HG02642 (cell line): ENCODE measurements at regions not wholly inside any gene's neighbourhood (a gene's known extent, or its start where the extent isn't known, plus 50 kb on each side); places are given as distances from the start of the nearest gene placed in this dataset.

Experiments used
- ATAC-seq: cut with Tn5 transposase; IDR thresholded peaks from one replicate; pipeline ENCODE4 v1.9.1; 2021; ENCODE audit warnings: mild to moderate bottlenecking; ENCODE audit not compliant: unreplicated experiment, poor library complexity

DNA sequence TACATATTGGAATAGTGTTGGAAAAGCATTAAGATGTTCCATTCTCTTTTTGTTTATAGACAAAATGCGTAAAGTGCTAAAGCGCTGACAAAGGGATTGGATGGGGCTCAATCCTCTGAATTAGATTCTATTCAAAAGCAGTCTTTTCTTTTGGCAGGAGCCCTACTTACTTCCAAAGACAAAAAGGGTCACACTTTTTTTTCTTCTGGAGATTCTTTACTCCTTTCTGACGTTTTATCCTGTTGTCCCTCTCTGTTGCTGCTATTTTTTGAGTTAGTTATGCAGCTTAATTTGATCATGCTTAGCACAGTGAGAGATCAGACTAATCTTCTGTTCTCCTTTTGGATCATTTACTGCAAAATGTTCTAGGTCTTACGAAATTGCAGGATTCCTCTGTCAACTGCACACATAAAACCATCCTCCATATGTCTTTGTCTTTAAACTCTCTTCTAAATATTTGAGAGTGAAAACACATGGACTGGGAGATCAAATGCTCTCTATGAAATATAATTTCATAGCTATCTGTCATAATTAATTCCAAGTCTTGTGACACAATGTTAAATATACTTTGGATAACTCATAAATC is 656.4 kb upstream of the ADGRL2 start:
- ATAC-seq = no peak

DNA sequence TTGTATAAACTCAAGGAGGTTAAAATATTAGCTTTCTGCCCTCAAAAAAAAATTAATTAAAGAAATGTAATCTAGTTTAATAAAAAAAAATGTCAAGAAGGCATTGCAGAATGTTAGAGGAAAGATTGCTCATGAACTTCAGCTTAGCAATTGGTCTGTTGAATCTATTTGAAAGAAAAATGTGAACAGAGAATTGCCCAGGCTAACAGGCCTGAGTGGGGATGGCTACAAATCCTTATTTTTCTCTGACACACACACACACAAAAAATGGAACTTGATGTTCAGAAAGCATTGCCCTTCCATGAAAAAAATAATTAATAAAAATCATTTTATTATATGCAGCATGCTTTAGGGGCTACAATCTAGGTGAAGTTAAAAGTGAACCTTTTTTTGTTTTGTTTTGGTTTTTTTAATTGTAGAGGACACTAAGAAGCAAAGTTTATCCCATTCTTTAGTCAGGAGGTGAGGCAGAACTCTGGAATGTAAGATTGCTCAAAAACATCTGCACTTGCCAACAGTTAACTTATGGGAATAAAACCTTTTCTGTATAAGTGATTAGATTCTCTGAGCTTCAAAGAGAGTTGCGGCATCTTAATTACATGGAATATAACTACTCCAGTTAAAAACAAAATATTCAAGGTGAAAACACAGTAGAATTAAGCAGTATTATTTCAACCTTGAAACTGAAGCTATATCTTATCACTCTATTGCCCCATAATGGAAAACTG is 658.5 kb upstream of the ADGRL2 start:
- no peak for ATAC-seq

DNA sequence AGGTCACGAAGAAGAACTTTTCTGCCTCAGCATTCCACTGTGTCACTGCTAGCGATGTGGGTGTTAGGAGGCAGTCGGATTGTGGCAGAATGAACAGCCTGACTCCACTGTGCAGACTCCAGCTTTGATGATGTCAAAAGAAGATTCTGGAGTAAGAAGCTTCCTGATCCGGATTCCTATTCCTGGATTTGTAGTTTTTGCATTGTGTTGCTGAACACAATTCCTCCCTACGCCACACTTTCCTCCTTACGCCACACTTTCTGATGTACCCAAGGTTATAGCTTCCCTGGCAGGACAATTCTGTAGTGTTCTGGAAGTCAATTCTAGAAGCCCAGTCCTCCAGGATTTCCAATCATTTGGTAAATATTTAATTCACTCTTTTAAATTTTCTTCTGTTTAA is 665.2 kb upstream of the ADGRL2 start:
- no peak for ATAC-seq

DNA sequence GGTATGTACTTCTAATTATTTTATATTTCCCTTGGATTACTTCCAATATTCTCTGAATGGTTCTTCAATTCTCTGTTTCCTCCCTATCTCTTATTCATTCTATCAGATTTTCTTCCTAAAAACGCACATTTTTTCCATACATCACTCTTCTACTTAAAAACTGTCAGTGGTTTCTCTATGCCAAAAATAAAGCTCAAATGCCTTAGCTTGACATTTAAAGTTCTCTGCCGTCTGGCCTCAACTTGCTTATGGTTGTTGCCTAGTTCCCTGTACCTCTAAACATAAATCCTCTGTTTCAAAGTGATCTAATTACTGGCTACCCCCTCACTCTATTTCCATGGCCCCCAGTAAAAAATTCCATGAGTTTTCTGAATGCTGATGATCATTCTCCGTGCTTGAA is 671.0 kb upstream of the ADGRL2 start:
- ATAC-seq = no peak

DNA sequence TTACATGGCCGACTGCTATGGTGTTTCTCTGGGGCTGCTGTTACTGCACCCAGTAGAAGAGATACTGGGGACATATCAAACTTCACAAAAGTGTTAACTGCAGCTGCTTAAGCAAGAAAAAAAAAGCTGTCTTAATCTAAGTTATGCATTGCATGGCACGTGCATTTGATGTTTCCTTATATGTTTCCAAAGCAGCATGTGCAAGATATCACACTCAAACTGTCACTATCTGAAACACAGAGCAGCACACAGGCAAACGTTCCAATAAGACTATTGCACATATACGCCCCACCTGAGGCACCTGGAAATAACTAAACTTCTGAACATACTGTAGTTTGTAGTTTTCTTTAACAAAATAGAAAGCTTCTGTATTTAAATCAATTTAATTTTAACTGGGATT is 671.4 kb upstream of the ADGRL2 start:
- ATAC-seq = no peak

DNA sequence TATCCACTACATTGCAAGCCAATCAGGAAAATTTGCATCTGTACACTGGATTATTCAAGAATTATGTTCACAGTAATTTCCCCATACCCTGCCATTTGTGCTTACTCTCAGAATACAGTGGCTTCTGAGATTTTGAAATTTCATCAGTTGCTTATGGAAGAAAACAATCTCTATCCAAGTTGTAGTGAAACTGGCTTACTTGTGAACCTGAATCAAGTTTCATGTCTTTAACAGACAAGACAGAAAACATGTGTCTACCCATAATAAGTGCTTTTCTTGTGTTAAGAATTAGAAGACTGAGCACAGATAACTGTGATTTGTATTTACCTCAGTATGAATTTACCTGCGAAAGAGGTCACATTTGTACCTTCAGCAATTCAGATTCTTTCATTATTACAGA is 672.7 kb upstream of the ADGRL2 start:
- ATAC-seq = no peak

DNA sequence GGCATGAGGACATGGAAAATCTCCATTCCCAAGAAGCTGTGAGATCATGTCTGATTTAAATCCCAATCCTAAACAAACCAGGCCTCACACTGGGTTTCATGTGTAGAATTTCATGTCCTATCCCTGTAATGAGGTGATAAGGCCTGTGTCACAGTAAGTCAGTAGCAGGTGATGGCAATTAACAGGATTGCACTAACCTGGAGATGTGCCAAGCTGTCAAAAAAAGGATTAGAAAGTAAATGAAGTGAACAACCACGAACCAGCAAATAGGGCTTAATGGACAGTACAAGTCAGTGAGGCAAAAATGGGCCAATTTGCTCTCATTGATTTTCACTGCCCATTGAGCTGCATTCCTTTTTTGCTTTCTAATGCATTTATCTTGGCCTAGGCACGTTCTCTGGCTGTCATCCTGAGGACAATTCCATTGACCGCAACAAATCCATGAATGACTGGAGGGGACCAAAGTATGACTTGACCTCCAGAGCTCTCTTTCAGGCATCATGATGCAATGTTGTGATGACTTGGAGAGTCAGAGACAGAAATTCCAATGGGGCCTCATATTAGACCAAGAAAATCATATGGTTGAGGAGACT is 673.6 kb upstream of the ADGRL2 start:
- no peak for ATAC-seq

DNA sequence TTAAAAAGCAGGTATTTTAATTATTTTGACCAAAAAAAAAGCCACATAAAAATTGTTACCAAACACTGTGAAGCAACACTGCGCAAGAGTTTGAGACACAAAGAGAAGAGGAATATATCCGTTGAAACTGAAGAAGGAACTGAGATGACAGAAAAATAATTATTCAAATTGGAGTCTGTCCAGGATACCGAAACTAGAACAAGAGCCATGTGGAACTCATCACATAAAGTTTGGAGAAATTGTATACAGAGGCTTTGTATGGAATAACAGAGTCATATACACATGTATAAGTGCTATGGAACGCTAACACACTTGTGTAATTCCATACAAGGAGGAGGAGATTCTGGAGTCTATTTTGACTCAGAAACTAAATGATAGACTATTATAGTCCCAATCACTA is 675.1 kb upstream of the ADGRL2 start:
- ATAC-seq = no peak

DNA sequence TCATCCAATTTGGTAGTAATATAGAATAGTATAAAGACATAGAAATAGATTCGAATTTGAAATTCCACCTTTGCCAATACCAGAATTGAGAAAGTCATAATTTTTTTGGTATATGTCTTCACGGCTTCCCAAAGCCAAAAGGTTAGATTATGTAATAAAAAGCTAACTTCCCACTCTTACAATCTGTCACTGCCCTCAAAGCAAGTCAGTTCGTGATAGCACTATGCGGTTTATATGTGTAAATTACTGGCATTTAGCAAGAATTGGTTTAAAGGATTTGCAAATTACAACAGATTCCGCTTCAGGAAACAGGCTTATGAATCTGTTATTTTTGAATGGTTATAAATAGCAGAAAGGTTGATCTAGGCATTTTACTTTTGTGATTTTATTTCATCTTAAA is 679.4 kb upstream of the ADGRL2 start:
- ATAC-seq = no peak

DNA sequence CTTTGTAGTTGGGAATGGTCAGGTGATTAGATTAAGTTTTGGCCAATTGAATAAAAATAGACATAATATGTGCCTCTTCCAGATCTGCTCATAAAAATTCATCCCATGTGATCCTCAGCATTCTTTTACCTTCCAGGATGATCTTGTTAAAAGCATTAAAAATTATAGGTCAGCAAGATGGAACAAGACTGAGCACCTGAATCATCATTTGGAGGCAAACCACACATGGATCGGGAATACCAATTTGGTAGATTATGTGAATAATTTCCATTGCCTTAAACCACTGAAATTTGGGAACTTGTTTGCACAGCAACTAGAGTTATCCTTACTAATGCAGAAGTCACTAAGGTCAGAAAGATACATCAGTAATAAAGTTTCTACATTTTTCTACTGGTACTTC is 681.4 kb upstream of the ADGRL2 start:
- ATAC-seq = no peak

DNA sequence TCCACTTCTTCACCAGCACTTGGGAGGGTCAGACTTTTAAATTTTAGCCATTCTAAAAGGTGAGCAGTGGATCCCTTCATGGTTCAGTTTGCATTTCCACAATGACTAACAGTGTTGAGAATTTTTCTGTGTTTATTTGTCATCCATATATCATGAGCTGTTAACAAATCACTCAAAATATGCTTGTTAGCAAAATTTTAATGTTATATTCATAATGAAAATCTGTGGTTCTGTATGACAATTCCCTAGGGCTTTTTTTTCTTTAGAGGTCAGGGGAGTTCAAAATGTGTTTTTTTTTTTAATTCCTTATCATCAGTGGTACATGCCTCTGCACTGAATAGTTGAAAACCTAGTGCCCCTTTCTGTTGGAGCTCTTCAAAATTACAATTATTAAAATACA is 682.2 kb upstream of the ADGRL2 start:
- ATAC-seq = no peak

DNA sequence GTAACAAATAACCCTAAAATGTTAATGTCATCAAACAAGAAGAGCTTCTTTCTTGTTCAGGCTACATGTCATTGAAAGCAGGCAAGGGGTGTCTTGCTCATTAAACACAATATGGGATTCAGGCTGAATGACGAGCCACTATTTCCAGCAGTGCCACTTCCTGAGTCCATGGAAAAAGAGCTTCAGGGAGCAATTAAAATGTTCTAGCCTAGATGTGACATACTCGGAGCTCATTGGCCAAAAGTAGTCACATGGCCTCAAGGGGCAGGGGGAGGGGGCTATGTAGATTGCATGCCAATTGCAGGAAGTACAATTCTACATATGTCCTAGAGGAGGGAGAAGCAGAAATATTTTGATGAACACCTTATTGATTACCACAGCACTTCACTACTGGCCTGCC is 685.3 kb upstream of the ADGRL2 start:
- ATAC-seq = no peak

DNA sequence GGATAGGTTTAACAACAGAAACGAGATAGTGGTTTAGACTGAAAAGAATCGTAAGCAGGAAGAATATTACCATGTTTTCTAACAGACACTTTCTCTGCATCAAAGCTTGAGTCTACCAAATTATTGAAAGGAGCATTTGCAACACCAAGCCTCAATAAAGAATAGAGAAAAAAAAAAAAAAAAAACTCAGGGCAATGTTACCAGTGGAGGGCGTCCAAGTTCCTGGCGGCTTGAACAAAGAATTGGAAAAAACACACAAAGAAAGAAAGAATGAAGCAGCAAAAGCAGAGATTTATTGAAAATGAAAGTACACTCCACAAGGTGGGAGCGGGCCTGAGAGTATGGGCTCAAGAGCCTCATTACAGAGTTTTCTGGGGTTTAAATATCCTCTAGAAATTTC is 686.5 kb upstream of the ADGRL2 start:
- no peak for ATAC-seq

DNA sequence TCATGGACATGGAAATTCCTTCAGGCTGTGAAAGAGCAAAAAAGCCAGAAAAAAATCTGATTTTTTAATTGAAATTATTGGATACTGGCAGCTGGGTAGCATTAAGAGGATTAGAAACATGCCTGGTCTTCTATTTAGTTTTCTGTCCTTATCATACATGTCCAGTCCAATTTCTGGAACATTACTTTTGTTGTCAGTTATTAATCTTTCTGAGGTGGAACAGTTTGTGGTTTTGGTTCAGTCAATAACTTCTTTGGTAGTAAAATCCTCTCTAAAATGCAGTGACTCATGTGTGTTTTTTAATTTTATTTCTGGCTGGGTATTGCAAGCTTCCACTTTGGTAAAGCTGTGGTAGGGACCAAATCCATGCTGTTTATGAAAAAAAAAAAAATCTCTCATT is 687.0 kb upstream of the ADGRL2 start:
- no peak for ATAC-seq

DNA sequence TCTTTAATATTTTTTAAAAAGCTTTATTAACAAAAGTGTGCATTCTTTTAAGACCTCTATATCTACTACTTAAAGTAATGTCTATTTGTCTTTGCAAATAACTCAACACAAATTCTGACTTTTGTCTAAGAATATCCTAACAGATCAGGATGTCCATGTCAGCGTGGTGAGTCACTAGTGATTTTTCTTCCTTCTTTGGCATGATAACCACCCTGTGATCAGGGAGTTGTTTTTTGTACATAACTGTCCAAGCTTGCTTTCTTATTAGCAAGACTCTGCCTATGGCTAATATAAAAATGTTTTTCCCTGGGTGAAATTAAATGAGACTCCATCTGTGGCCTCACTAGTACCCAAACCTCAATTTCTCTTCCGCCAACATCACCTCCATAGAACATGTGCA is 688.9 kb upstream of the ADGRL2 start:
- no peak for ATAC-seq

DNA sequence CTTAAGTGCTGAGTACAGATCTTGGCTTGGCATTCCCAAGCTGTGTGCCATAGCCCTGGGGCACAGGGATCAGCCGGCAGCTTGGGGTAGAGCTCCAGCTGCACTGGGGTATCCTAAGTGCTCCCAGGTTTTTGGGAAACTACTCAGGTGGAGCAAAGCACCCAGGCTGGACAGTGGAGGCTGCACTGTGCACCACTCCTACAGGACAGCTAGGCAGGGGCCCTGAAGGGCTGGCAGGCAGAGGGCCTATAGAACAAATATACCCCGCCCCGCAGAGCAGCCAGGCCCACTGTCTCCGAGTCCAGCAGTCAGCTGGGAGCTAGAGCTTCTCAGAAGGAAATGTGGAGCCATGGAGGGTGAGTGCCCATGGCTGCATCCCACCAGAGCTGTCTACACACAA is 691.7 kb upstream of the ADGRL2 start:
- ATAC-seq = no peak

DNA sequence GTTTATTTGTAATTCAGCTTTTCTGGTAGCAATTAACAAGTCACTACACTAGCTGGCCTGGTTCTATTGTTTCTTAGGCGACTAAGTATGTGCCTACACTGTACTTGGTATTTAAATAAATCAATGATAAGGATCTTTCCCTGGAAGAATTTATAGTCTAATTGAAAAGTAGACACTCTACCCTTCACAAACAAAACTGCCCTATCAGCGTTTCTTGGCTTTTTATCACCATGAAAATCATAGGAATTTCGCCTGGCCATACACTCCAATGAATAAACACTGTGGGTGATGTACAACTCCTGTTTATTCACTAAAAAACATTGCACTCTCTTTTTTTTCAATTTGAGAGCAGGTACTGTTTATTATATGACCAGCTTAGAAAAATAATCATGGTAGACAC is 702.9 kb upstream of the ADGRL2 start:
- ATAC-seq = no peak

DNA sequence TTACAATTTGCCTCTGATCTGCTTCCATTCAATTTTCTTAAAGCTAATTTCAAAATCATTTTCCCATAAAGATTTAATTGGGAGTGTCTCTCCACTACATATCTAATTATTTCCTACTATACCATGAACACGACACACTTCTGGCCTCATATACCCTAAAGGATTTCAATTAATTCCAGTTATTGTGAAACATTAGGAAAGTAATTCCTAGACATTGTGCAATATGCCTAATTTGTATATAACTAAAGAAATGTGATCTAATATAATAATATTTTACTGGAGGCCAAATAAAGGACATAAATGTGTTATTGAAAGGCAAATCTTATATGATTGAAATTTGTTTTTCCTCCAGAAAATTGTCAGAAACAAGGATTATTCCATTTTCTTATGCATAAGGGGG is 727.2 kb upstream of the ADGRL2 start:
- no peak for ATAC-seq

DNA sequence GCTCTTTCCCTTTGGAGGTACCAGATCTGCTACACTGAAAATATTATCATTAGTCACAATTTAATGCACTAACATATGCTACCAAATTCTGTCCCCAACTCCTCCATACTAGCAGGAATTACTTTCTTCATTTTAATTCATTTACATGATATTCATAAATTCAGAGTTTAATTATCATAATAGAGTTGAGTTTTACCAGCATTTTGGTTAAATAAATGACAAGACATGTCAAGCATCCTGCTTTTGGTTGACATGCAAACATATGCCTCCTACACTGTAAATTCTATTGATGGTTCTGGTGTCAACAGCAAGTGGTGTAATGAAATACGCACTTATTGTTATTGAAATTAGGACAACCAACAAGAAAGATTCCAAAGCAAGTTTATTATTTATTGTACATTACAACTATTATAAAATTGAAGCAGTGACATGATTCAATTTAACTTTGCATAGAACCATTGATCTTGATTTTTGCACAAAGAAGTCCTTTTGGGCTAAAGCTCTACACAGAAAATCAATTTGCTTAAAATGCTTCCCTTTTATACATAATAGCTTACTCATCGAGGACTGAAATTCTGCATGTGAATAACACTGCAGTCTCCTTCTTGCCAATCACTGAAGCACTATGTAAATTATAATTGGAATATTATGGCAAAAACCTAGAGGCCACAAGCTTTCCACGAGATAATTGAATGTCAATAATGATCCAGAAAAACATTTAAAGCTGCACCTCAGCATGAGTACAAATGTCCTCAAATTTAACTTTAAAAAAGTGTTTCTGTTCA is 728.6 kb upstream of the ADGRL2 start:
- ATAC-seq = no peak

DNA sequence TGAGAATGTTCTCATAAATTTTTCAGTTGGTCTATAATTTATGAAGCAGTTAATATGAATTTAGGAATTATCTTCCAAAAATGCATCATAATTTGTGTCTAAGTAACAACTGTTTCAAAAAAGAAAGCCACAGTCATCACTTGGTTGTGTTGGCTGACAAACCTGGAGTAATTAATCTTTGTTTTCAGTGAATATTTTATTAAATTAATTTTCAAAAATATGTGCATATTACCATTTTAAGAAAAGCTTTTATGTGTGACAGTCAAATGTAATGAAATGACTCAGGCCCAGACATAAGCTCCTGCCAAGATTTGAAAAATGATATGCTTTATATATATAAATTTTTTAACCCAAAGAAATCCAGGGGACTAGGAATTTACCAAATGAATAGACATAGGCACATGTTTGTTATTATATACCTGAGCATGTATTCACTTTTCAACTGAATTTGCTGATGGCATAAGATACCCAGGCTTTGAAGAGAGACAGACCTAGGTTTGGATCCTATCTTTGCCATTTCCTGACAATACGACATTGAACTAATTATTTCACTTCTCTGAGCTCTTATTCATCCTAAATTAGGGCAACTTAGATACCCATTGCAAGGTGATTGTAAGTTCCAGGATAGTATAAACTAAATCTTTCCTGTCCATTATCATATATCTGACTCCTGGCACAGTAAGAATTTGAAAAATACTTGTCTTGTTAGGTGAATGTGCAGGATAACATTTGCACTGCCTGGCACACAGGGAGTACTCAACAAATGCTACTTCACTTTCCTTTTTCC is 729.5 kb upstream of the ADGRL2 start:
- no peak for ATAC-seq

DNA sequence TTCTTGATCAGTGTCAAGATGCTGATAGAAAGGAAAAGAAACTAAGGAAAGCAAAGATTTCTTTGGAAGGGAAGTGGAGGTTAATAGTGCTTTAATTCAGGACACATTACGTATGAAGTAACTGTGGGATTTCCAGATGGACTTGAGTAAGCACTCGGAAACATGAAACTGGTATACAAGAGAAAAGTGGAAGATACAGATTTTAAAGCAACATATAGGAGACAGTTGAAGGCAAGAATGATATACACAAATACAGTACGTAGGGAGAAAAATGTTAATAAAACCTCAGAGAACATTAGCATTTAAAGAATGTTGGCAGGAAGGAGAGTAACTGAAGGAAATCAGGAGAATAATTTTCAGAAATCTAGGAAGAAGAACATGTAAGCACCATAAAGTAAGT is 730.9 kb upstream of the ADGRL2 start:
- no peak for ATAC-seq
